ENCODE measurements at regions not wholly inside any gene's neighbourhood (a gene's known extent, or its start where the extent isn't known, plus 50 kb on each side); places are given as distances from the start of the nearest gene placed in this dataset.

GRCh38 chr5:118378959-118379358, 609.4 kb downstream of the DTWD2 start:
- TF ChIP-seq CTCF (IDR thresholded peaks at IDR 0.05) = no peak
- no peak for TF ChIP-seq MAFK (IDR thresholded peaks at IDR 0.05; ENCODE audit: partially characterized antibody)
- no peak for TF ChIP-seq CBX2 (IDR thresholded peaks at IDR 0.05; ENCODE audit: borderline replicate concordance, low read depth)
- no peak for TF ChIP-seq CHD4 (IDR thresholded peaks at IDR 0.05; ENCODE audit: borderline replicate concordance)
- TF ChIP-seq EHMT2 (IDR thresholded peaks at IDR 0.05; ENCODE audit: low read depth) = no peak
- TF ChIP-seq HDAC2 (IDR thresholded peaks at IDR 0.05) = no peak
- TF ChIP-seq BHLHE40 (IDR thresholded peaks at IDR 0.05; ENCODE audit: low read depth, low read length) = no peak
- no peak for TF ChIP-seq RARB (CRISPR knock-in tag; IDR thresholded peaks at IDR 0.05)
- TF ChIP-seq MYC (IDR thresholded peaks at IDR 0.05; ENCODE audit: borderline replicate concordance, low read length) = no peak
- TF ChIP-seq PBX3 (IDR thresholded peaks at IDR 0.05) = no peak
